NT2/D1 (cell line): ENCODE measurements at regions not wholly inside any gene's neighbourhood (a gene's known extent, or its start where the extent isn't known, plus 50 kb on each side); places are given as distances from the start of the nearest gene placed in this dataset.

Source experiments
- DNase-seq: peaks from one replicate; pipeline ENCODE4 v3.0.0-alpha.2; 2011; ENCODE audit warnings: low read depth, low spot score
- H3K27me3 ChIP-seq: 2 replicates; pipeline ENCODE4 v1.6.0; 2011; ENCODE audit warnings: mild to moderate bottlenecking; ENCODE audit not compliant: insufficient read length, insufficient read depth
- H3K36me3 ChIP-seq: 2 replicates; pipeline ENCODE4 v1.6.1; 2011; ENCODE audit warnings: mild to moderate bottlenecking, low read length, mixed read lengths; ENCODE audit not compliant: insufficient read depth, insufficient read length
- H3K4me1 ChIP-seq: 2 replicates; pipeline ENCODE4 v1.5.1; 2011; ENCODE audit not compliant: insufficient read depth, insufficient read length
- H3K4me3 ChIP-seq: 2 replicates; pipeline ENCODE4 v1.5.1; 2011; ENCODE audit warnings: low read depth; ENCODE audit not compliant: insufficient read length
- H3K9ac ChIP-seq: 2 replicates; pipeline ENCODE4 v1.6.0; 2011; ENCODE audit warnings: low read depth; ENCODE audit not compliant: insufficient read length
- H3K9me3 ChIP-seq: 2 replicates; pipeline ENCODE4 v1.5.1; 2011; ENCODE audit warnings: mild to moderate bottlenecking, low read length; ENCODE audit not compliant: insufficient read depth
- SUZ12 ChIP-seq: IDR thresholded peaks from 2 replicates; pipeline ENCODE4 v1.6.1; 2011; ENCODE audit not compliant: insufficient read length, insufficient read depth; ENCODE audit errors: extremely low read depth
- YY1 ChIP-seq: IDR thresholded peaks from 2 replicates; pipeline ENCODE4 v1.6.1; 2011; ENCODE audit not compliant: insufficient read length, insufficient read depth
- ZNF274 ChIP-seq: IDR thresholded peaks from 2 replicates; pipeline ENCODE4 v1.6.1; 2011; ENCODE audit warnings: mild to moderate bottlenecking, low read depth, low read length

DNA sequence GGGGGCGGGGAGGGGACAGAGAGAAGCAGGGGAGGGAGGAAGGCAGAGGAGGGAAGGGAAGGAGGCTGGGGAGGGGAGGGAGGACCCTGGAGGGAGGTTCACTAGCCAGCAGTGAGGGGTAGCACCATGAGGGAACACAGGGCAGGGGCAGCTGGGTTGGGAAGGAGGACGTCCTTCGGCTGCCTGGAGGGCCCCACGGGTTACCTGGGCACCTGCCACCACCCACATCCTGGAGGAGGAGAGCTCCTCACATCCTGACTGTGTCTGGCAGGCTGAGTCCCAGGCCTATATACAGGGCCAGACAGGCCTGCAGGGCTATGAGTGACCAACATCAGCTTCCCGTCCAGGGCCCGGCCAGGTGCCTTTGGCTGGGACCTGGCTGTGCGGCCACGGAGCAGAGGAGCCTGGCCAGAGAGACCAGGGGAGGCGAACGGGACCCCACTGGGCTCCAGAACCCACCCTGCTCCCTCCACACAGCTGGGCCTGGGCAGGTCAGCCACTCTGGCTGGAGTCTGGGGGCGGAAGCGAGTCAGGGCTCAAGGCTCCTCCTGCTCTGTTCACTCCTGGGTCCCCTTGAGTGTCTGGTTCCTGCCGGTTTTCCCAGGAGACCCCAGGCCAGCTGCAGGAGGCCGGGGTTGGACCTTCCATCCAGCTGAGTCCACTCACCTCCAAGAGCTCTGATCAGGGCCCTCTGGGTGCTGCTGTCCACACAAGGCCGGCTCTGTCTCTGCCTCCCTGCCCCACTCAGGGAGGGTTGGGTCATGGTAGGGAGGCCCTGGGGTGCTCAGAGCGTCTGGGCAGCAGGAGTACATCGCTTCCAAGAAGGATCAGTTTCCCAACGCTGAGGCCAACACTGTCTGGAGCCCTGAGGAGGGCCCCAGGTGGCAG is 677.7 kb downstream of the BRD1 start:
- no peak for TF ChIP-seq YY1
- TF ChIP-seq ZNF274: no peak
- no peak for TF ChIP-seq SUZ12
- Histone ChIP-seq H3K4me3 (no peak overlapping the region), H3K9ac (no peak overlapping the region), H3K27me3 (no peaks in the 10 kb centered on the region), H3K9me3 (no peaks in the 10 kb centered on the region), H3K4me1 (peaks cover 20% of the 10 kb centered on the region), H3K36me3 (no peaks in the 10 kb centered on the region)
- DNase-seq: no peak

DNA sequence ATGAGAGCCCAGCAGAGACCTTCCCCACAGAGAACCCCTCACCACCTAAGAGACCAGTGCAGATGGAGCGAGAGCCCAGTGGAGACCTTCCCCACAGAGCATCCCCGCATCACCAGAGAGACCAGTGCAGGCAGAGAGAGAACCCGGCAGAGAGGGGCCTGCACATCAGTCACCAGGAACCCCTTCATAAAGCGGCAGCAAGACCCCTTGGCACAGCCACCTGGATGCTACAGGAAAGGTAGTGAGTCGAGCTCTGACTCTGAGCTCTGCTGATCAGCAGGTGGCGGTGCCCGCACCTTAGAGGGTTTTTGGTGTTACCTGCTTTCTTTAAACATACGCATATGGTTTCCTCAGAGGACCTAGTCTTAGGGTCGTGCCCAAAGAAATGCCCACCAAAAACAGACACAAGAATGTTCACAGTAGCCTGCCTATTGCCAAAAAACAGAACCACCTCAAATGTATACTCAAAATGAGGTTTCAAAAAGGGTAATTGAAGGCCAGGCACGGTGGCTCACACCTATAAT is 678.7 kb downstream of the BRD1 start:
- H3K27me3 ChIP-seq: no peaks in the 10 kb centered on the region
- no peak for TF ChIP-seq SUZ12
- no peak for TF ChIP-seq ZNF274
- TF ChIP-seq YY1: no peak
- H3K9me3 ChIP-seq: no peaks in the 10 kb centered on the region

DNA sequence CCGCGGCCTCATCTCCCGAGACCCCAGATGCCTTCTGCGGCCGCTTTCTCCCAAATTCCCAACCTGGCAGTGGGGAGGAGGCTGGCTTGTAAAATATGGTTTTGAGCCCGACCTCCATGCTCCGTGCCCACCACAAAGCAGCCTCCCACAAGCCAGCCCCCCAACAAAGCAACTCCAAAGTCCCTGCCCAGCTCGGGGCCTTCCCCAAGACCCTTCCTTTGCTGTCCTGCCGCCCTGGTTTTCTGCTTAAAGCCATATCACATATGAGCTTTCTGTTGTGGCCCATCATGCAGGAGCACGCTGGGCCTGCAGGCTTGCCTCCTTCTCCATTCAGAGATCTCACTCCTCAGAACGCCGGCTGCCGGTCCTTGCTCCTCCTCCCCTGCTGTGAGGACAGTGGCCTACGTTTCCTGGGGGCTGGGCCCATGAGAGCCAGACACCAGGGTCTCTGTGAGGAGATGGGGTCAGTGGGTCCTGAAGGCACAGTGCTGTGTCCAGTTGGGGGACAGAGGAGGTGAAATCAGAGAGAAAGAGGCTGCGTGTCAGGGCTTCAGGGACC is 680.0 kb downstream of the BRD1 start:
- no peak for DNase-seq
- H3K36me3 ChIP-seq: no peaks in the 10 kb centered on the region
- peaks cover 15% of the 10 kb centered on the region for H3K4me1 ChIP-seq
- H3K4me3 ChIP-seq: no peak overlapping the region
- H3K9me3 ChIP-seq: no peaks in the 10 kb centered on the region
- no peaks in the 10 kb centered on the region for H3K27me3 ChIP-seq
- no peak overlapping the region for H3K9ac ChIP-seq
- TF ChIP-seq SUZ12: no peak
- no peak for TF ChIP-seq ZNF274
- no peak for TF ChIP-seq YY1

More for the DNA sequence above, 678.7 kb downstream of the BRD1 start:
- Histone ChIP-seq H3K9ac (no peak overlapping the region), H3K4me3 (no peak overlapping the region), H3K4me1 (peaks cover 20% of the 10 kb centered on the region), H3K36me3 (no peaks in the 10 kb centered on the region)
- no peak for DNase-seq

DNA sequence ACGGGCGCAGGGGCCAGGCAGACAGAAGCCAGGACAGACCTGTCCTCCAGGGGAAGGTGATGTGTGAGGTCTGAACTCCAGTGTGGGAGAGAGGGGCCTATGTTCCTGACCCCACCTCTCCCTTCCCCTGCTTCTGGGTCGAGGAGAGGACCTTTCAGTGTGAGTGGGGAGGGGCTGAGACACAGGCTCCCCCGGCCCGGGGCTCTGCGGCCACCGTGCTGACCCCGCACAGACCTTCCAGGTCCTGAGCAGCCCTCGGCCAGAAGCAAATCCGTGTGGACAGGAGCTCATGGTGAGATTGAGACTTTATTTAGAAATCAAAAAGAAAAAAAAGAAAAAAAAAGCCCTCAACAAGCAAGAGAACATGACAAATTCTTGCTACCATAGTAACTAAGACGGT is 680.5 kb downstream of the BRD1 start:
- H3K27me3 ChIP-seq: no peaks in the 10 kb centered on the region
- H3K9ac ChIP-seq: no peak overlapping the region
- no peak for DNase-seq
- H3K4me3 ChIP-seq: no peak overlapping the region
- TF ChIP-seq ZNF274 (no peak), YY1 (no peak), SUZ12 (no peak)
- H3K9me3 ChIP-seq: no peaks in the 10 kb centered on the region
- H3K36me3 ChIP-seq: no peaks in the 10 kb centered on the region
- peaks cover 12% of the 10 kb centered on the region for H3K4me1 ChIP-seq

DNA sequence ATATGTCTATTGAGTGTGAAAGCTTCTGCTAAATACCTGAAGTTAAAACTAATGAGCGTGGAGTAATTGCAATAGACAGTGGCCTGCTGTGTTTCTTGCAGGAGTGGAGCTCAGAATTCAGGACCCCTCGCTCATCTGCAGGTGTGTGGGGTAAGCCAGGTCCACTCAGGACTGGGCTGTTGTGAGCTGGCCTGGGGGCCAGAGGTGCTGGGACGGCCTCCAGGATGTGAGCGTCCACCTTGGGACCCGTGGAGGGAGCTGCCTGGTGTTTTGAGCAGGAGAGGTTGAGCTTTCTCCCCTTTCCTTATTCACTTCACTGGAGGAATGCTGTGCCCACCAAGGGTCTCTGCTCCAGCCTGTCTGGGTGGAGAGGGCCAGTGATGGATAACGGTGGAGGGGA is 681.2 kb downstream of the BRD1 start:
- no peaks in the 10 kb centered on the region for H3K27me3 ChIP-seq
- no peak overlapping the region for H3K4me3 ChIP-seq
- H3K9me3 ChIP-seq: no peaks in the 10 kb centered on the region
- no peaks in the 10 kb centered on the region for H3K36me3 ChIP-seq
- no peak for DNase-seq
- H3K4me1 ChIP-seq: peaks cover 9% of the 10 kb centered on the region
- H3K9ac ChIP-seq: no peak overlapping the region
- TF ChIP-seq SUZ12: no peak

DNA sequence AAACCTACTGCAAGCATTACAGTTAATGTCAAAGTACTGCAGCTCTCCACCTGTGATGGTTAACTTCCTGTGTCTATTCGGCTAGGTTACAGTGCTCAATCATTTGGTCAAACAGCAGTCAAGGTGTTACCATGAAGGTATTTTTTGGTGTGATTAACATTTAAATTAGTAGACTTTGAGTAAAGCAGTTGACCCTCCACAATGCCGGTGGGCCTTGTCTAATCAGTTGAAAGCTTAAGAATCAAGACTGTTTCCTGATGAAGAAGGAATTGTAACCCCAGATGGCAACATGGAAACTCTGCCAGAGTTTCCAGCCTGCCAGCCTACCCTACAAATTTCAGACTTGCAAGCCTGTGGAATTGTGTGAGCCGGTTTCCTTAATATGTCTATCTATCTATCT is 683.9 kb downstream of the BRD1 start:
- Histone ChIP-seq H3K4me3 (no peak overlapping the region), H3K36me3 (no peaks in the 10 kb centered on the region), H3K9me3 (no peaks in the 10 kb centered on the region), H3K9ac (no peak overlapping the region), H3K4me1 (peaks cover 6% of the 10 kb centered on the region), H3K27me3 (no peaks in the 10 kb centered on the region)
- no peak for DNase-seq
- TF ChIP-seq ZNF274 (no peak), SUZ12 (no peak), YY1 (no peak)

DNA sequence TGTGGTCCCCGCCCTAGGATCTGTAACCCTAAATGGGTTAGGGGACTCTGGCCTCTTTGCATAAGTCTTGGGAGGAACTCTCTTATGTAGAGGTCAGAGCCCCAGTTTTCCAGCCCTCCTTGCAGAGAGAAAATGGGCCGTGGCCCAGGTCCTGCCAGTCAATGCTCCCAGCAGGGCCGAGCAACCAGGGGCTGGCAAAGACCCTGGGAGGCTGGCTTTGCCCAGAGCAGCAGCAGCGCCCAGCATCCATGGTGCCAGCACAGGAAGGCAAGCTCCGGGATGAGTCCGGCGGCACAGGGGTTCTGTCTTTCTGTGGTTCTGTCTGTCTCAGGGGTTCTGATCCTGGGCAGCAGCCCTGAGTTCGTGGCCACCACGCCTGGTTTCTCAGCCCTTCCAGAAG is 684.8 kb downstream of the BRD1 start:
- Histone ChIP-seq H3K9me3 (no peaks in the 10 kb centered on the region), H3K4me1 (peaks cover 2% of the 10 kb centered on the region), H3K27me3 (no peaks in the 10 kb centered on the region), H3K4me3 (no peak overlapping the region), H3K9ac (no peak overlapping the region), H3K36me3 (no peaks in the 10 kb centered on the region)
- TF ChIP-seq SUZ12 (no peak), YY1 (no peak), ZNF274 (no peak)
- DNase-seq: no peak
